MM.1S (cell line): ENCODE measurements at regions not wholly inside any gene's neighbourhood (a gene's known extent, or its start where the extent isn't known, plus 50 kb on each side); places are given as distances from the start of the nearest gene placed in this dataset.

Experiments used
- DNase-seq: peaks from one replicate; pipeline ENCODE4 v3.0.0-alpha.2; 2015
- H2AFZ ChIP-seq: fragments of 300-600 bp; sonication (generic); 2 replicates; pipeline ENCODE4 v1.6.0; 2016; ENCODE audit warnings: antibody characterized with exemption, low read length
- H3F3A ChIP-seq: fragments of 300-600 bp; sonication (generic); 2 replicates; pipeline ENCODE4 v1.6.1; 2016; ENCODE audit warnings: mild to moderate bottlenecking, antibody characterized with exemption, low read length, moderate library complexity, mixed read lengths; ENCODE audit not compliant: insufficient read depth
- H3K27ac ChIP-seq: fragments of 300-600 bp; sonication (generic); 2 replicates; pipeline ENCODE4 v1.5.1; 2016; ENCODE audit warnings: mild to moderate bottlenecking, low read length
- H3K27me3 ChIP-seq: fragments of 300-600 bp; sonication (generic); replicated peaks from 2 replicates; pipeline ENCODE4 v1.6.0; 2016; ENCODE audit warnings: low read length; ENCODE audit not compliant: insufficient read depth
- H3K36me3 ChIP-seq: fragments of 300-600 bp; sonication (generic); replicated peaks from 2 replicates; pipeline ENCODE4 v1.6.1; 2016; ENCODE audit warnings: mild to moderate bottlenecking, low read length, mixed read lengths; ENCODE audit not compliant: insufficient read depth
- H3K4me1 ChIP-seq: fragments of 300-600 bp; sonication (generic); 2 replicates; pipeline ENCODE4 v1.6.1; 2016; ENCODE audit warnings: low read length, mixed read lengths
- H3K4me2 ChIP-seq: fragments of 300-600 bp; sonication (generic); 2 replicates; pipeline ENCODE4 v1.6.0; 2016; ENCODE audit warnings: low read depth, low read length
- H3K4me3 ChIP-seq: fragments of 300-600 bp; sonication (generic); 2 replicates; pipeline ENCODE4 v1.5.1; 2016; ENCODE audit warnings: low read length, mixed read lengths
- H3K79me2 ChIP-seq: fragments of 300-600 bp; sonication (generic); 2 replicates; pipeline ENCODE4 v1.6.1; 2016; ENCODE audit warnings: mixed run types, low read length, mixed read lengths
- H3K9ac ChIP-seq: fragments of 300-600 bp; sonication (generic); 2 replicates; pipeline ENCODE4 v1.6.1; 2016; ENCODE audit warnings: low read length, mixed read lengths
- H3K9me2 ChIP-seq: fragments of 300-600 bp; sonication (generic); replicated peaks from 2 replicates; pipeline ENCODE4 v1.6.1; 2016; ENCODE audit warnings: mild to moderate bottlenecking, low read length, mixed read lengths; ENCODE audit not compliant: insufficient read depth
- H3K9me3 ChIP-seq: fragments of 300-600 bp; sonication (generic); replicated peaks from 2 replicates; pipeline ENCODE4 v1.6.1; 2016; ENCODE audit warnings: mild to moderate bottlenecking, low read length, mixed read lengths; ENCODE audit not compliant: insufficient read depth
- H4K20me1 ChIP-seq: fragments of 300-600 bp; sonication (generic); 2 replicates; pipeline ENCODE4 v1.6.1; 2016; ENCODE audit warnings: mild to moderate bottlenecking, low read length, moderate library complexity, mixed read lengths; ENCODE audit not compliant: insufficient read depth
- CTCF ChIP-seq: fragments of 300-600 bp; sonication (generic); IDR thresholded peaks from 2 replicates; pipeline ENCODE4 v1.5.1; 2016; ENCODE audit warnings: antibody characterized with exemption, low read length, mixed read lengths
- EZH2 ChIP-seq: fragments of 300-600 bp; sonication (generic); optimal IDR thresholded peaks from 2 replicates; pipeline ENCODE3; 2017; ENCODE audit warnings: low read depth, mild to moderate bottlenecking, antibody characterized with exemption, low read length, mixed read lengths
- EZH2phosphoT487 ChIP-seq: fragments of 300-600 bp; sonication (generic); IDR thresholded peaks from 2 replicates; pipeline ENCODE4 v1.6.1; 2018; ENCODE audit warnings: antibody characterized with exemption, low read length

GRCh38 chr16:82384017-82384416 is 214.0 kb upstream of the MPHOSPH6 start:
- Histone ChIP-seq H3K4me2 (no peak overlapping the region), H3K4me1 (no peaks in the 10 kb centered on the region), H3K36me3 (no peaks in the 10 kb centered on the region), H3K9ac (no peak overlapping the region), H3K9me2 (no peaks in the 10 kb centered on the region), H3K79me2 (no peaks in the 10 kb centered on the region), H3K27ac (no peak overlapping the region), H3K9me3 (no peaks in the 10 kb centered on the region), H3K4me3 (no peak overlapping the region), H2AFZ (no peak overlapping the region), H3F3A (no peaks in the 10 kb centered on the region), H3K27me3 (no peaks in the 10 kb centered on the region), H4K20me1 (no peaks in the 10 kb centered on the region)
- TF ChIP-seq EZH2phosphoT487 (no peak), CTCF (no peak), EZH2 (no peak)
- no peak for DNase-seq

DNA sequence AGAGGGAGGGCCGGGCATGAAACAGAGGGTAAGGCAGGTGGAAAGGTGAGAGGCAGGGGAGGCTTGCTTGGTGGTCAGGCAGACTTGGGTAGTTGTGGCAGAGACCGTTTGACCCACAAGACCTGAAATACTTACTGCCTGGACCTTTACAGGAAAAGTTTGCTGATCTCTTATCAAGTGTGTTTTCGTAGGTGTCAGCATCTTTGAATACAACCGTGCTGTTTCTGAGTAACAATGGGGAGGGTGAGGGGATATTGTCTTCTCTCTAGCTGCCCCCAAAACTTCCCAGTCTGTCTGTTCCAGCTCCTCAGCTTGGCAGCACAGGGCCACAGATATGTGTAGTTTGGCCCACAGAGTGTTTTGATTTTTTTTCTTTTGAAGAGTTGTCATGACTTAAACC is 212.5 kb upstream of the MPHOSPH6 start:
- no peak overlapping the region for H3K27ac ChIP-seq
- no peak overlapping the region for H3K4me2 ChIP-seq
- H3K36me3 ChIP-seq = no peaks in the 10 kb centered on the region
- H3K79me2 ChIP-seq = no peaks in the 10 kb centered on the region
- H3F3A ChIP-seq = no peaks in the 10 kb centered on the region
- DNase-seq = no peak
- H3K9ac ChIP-seq = no peak overlapping the region
- no peaks in the 10 kb centered on the region for H3K9me2 ChIP-seq
- no peak overlapping the region for H3K4me3 ChIP-seq
- no peaks in the 10 kb centered on the region for H3K4me1 ChIP-seq
- no peaks in the 10 kb centered on the region for H4K20me1 ChIP-seq
- H3K9me3 ChIP-seq = no peaks in the 10 kb centered on the region
- H2AFZ ChIP-seq = no peak overlapping the region
- H3K27me3 ChIP-seq = no peaks in the 10 kb centered on the region
- no peak for TF ChIP-seq CTCF

- no peaks in the 10 kb centered on the region for H3K4me1 ChIP-seq
Measured at GRCh38 chr16:82379551-82379950, 209.5 kb upstream of the MPHOSPH6 start.

More at GRCh38 chr16:82379551-82379950, 209.5 kb upstream of the MPHOSPH6 start:
- Histone ChIP-seq H3K27me3 (no peaks in the 10 kb centered on the region), H3K4me3 (no peak overlapping the region), H3K36me3 (no peaks in the 10 kb centered on the region), H3K27ac (no peak overlapping the region), H3K9ac (no peak overlapping the region), H3K9me3 (no peaks in the 10 kb centered on the region), H4K20me1 (no peaks in the 10 kb centered on the region), H3K9me2 (no peaks in the 10 kb centered on the region), H3K79me2 (no peaks in the 10 kb centered on the region), H3F3A (no peaks in the 10 kb centered on the region), H3K4me2 (no peak overlapping the region), H2AFZ (no peak overlapping the region)
- TF ChIP-seq EZH2phosphoT487 = no peak
- no peak for TF ChIP-seq EZH2
- TF ChIP-seq CTCF = no peak
- no peak for DNase-seq
